ENCODE measurements at regions not wholly inside any gene's neighbourhood (a gene's known extent, or its start where the extent isn't known, plus 50 kb on each side); places are given as distances from the start of the nearest gene placed in this dataset.

DNA sequence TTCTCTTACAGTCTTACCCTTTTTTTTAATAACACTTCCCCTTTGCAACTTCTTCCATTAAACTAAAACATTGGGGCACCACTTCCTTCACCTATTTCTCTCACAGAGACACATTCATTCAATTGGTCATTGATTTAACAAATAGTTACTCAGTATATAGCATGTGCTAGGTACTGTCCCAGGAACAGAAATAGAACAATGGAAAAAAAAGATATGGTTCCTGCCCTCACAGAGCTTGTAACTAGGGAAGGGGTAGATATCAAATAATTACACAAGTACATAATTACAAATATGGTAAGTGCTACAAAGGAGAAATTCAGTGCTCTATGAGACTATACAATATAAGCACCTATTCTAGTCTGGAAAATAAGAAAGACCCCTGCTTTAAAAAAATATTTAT lies 165.5 kb upstream of the RBBP8 start (continued):
- no peak for TF ChIP-seq JUND (IDR thresholded peaks at IDR 0.05; ENCODE audit: low read depth, low read length)
- no peak for TF ChIP-seq ASH2L (IDR thresholded peaks at IDR 0.05; ENCODE audit: borderline replicate concordance, low read depth)
- TF ChIP-seq, protein P1, sequence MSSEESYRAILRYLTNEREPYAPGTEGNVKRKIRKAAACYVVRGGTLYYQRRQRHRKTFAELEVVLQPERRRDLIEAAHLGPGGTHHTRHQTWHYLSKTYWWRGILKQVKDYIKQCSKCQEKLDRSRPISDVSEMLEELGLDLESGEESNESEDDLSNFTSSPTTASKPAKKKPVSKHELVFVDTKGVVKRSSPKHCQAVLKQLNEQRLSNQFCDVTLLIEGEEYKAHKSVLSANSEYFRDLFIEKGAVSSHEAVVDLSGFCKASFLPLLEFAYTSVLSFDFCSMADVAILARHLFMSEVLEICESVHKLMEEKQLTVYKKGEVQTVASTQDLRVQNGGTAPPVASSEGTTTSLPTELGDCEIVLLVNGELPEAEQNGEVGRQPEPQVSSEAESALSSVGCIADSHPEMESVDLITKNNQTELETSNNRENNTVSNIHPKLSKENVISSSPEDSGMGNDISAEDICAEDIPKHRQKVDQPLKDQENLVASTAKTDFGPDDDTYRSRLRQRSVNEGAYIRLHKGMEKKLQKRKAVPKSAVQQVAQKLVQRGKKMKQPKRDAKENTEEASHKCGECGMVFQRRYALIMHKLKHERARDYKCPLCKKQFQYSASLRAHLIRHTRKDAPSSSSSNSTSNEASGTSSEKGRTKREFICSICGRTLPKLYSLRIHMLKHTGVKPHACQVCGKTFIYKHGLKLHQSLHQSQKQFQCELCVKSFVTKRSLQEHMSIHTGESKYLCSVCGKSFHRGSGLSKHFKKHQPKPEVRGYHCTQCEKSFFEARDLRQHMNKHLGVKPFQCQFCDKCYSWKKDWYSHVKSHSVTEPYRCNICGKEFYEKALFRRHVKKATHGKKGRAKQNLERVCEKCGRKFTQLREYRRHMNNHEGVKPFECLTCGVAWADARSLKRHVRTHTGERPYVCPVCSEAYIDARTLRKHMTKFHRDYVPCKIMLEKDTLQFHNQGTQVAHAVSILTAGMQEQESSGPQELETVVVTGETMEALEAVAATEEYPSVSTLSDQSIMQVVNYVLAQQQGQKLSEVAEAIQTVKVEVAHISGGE (CRISPR knock-in tag; IDR thresholded peaks at IDR 0.05) = no peak
- no peak for TF ChIP-seq RELB (IDR thresholded peaks at IDR 0.05; ENCODE audit: low read depth)

DNA sequence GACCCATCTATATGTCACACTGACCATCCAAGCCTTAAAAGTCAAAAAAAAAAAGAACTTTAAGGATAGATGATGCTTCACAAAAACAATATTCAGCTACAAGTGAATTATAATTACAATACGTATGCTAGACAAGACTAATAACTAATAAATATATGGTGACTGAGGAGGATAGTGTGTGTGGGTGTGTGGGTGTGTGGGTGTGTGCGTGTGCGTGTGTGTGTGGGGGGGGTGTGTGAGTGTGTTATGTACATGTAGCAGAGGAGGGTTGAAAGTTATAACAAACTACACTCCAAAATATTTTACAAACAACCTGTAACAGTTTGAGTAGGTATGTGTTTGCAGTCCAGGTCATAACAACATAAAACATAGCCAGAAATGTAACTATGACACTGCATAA lies 159.2 kb upstream of the RBBP8 start:
- in situ Hi-C loops (cut with MboI) (no loop called here), intact Hi-C loops (cut with micrococcal nuclease; ENCODE audit: unreplicated experiment) (no loop called here)
- ChIA-PET POLR2A (interaction anchor here (0.9 kb wide), 1 partner anchor 17 kb away, joined by 3 read pairs; no protein-coding TSS in a partner anchor), CTCF (interaction anchor here (0.6 to 5.0 kb wide), 5 partner anchors 9 to 289 kb away, joined by 3 to 58 read pairs (median 3); no protein-coding TSS in a partner anchor), RAD21 (ENCODE audit: unreplicated experiment) (interaction anchor here (0.6 kb wide), 1 partner anchor 360 kb away, joined by 3 read pairs; no protein-coding TSS in a partner anchor), SMC1A (ENCODE audit: uncharacterized antibody, unreplicated experiment) (interaction anchor here (2.9 kb wide), 1 partner anchor 25 kb away, joined by 13 read pairs; no protein-coding TSS in a partner anchor)
- FAIRE-seq (no peak), ATAC-seq (no peak), DNase-seq (ENCODE audit: low read depth, low spot score) (no peak)
- BruUV-seq (replicated peaks) = no TSS peak
- Histone ChIP-seq H3K4me1 (ENCODE audit: control insufficient read depth, insufficient read depth, low read length) (no peaks in the 10 kb centered on the region), H4K20me1 (ENCODE audit: control insufficient read depth, insufficient read depth) (no peaks in the 10 kb centered on the region), H3K9ac (ENCODE audit: control insufficient read depth, insufficient read depth, low read length) (no peak overlapping the region), H3K27ac (ENCODE audit: control insufficient read depth, insufficient read depth) (no peak overlapping the region), H2AFZ (ENCODE audit: control insufficient read depth, low read depth, low read length) (no peak overlapping the region), H3K4me2 (ENCODE audit: control insufficient read depth, insufficient read depth) (no peak overlapping the region), H3K27me3 (replicated peaks in 1 of 2; ENCODE audit: control insufficient read depth in 2 of 2, insufficient read depth in 2 of 2, low read length in 1 of 2) (no peaks in the 10 kb centered on the region; a peak in 1 of 4 replicates), H3K79me2 (ENCODE audit: control insufficient read depth, insufficient read depth, low read length) (no peaks in the 10 kb centered on the region), H3K36me3 (ENCODE audit: control insufficient read depth in 2 of 2, insufficient read depth in 2 of 2, low read length in 1 of 2) (no peaks in the 10 kb centered on the region), H3K4me3 (no peak overlapping the region), H3K9me3 (replicated peaks; ENCODE audit: control insufficient read depth, insufficient read depth, low read length) (no peaks in the 10 kb centered on the region)
- 69% methylated on average over 3 of the region's 3 CpGs for WGBS (ENCODE audit: insufficient coverage, insufficient replicate concordance, low lambda C conversion rate, missing lambda C conversion rate)
- TF ChIP-seq NBN (IDR thresholded peaks at IDR 0.05) (no peak), EED (IDR thresholded peaks at IDR 0.05; ENCODE audit: low read depth) (no peak), POLR2AphosphoS5 (IDR thresholded peaks at IDR 0.05; ENCODE audit: low read length) (no peak), RBBP5 (conservative IDR thresholded peaks at IDR 0.05) (no peak), CHD4 (IDR thresholded peaks at IDR 0.05) (no peak), USF1 (IDR thresholded peaks at IDR 0.05; ENCODE audit: borderline replicate concordance, extremely low read length, insufficient read depth, low read depth, low read length) (no peak), YBX1 (IDR thresholded peaks at IDR 0.05) (no peak), MEF2B (IDR thresholded peaks at IDR 0.05; ENCODE audit: partially characterized antibody, poor library complexity, severe bottlenecking) (no peak), KDM1A (IDR thresholded peaks at IDR 0.05; ENCODE audit: borderline replicate concordance) (no peak), FOXM1 (IDR thresholded peaks at IDR 0.05; ENCODE audit: low read depth, low read length) (no peak)
- TF ChIP-seq, protein P2, sequence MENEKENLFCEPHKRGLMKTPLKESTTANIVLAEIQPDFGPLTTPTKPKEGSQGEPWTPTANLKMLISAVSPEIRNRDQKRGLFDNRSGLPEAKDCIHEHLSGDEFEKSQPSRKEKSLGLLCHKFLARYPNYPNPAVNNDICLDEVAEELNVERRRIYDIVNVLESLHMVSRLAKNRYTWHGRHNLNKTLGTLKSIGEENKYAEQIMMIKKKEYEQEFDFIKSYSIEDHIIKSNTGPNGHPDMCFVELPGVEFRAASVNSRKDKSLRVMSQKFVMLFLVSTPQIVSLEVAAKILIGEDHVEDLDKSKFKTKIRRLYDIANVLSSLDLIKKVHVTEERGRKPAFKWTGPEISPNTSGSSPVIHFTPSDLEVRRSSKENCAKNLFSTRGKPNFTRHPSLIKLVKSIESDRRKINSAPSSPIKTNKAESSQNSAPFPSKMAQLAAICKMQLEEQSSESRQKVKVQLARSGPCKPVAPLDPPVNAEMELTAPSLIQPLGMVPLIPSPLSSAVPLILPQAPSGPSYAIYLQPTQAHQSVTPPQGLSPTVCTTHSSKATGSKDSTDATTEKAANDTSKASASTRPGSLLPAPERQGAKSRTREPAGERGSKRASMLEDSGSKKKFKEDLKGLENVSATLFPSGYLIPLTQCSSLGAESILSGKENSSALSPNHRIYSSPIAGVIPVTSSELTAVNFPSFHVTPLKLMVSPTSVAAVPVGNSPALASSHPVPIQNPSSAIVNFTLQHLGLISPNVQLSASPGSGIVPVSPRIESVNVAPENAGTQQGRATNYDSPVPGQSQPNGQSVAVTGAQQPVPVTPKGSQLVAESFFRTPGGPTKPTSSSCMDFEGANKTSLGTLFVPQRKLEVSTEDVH (IDR thresholded peaks at IDR 0.05; ENCODE audit: low read depth, partially characterized antibody) = no peak

All from GM12878 (cell line).